Kidney epithelial cell (primary cell): ENCODE measurements at regions not wholly inside any gene's neighbourhood (a gene's known extent, or its start where the extent isn't known, plus 50 kb on each side); places are given as distances from the start of the nearest gene placed in this dataset.

Experiments
- DNase-seq: peaks from one replicate; pipeline ENCODE4 v3.0.0-alpha.2; 2010; ENCODE audit warnings: low read depth
- H3K27me3 ChIP-seq: 2 replicates; pipeline ENCODE4 v1.6.0; 2011; ENCODE audit warnings: low read length; ENCODE audit not compliant: control insufficient read depth, insufficient read depth
- H3K36me3 ChIP-seq: 2 replicates; pipeline ENCODE4 v1.5.1; 2011; ENCODE audit warnings: low read length; ENCODE audit not compliant: control insufficient read depth, insufficient read depth
- H3K4me3 ChIP-seq: 2 replicates; pipeline ENCODE4 v1.5.1; 2011; ENCODE audit warnings: low read depth, mild to moderate bottlenecking, control low read depth, low read length
- TF ChIP-seq, protein P1 (sequence below): IDR thresholded peaks from 2 replicates; pipeline ENCODE4 v1.5.1; 2011; ENCODE audit warnings: mild to moderate bottlenecking, moderate library complexity, low read length, control low read depth, inconsistent platforms; ENCODE audit not compliant: insufficient read depth, poor library complexity, severe bottlenecking

DNA sequence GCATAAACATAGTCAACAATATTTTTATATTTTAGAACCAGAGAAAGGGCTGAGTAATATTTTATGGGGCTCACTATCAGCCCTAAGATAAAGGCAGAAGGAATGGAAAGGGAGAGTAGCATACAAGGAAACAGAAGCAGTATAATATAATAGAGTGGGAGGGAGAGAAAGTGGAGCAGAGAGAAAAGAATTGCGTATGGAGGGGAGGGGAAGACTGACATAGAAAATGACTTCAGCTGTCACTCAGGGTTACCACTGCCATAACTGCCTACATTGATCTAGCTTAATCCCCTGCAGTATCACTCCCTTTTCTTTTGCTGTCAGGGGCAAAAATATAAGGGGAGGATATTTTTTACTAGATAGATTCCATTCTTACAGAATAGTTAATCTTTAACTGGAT is 1133.5 kb upstream of the MAP3K7 start:
- TF ChIP-seq, protein P1, sequence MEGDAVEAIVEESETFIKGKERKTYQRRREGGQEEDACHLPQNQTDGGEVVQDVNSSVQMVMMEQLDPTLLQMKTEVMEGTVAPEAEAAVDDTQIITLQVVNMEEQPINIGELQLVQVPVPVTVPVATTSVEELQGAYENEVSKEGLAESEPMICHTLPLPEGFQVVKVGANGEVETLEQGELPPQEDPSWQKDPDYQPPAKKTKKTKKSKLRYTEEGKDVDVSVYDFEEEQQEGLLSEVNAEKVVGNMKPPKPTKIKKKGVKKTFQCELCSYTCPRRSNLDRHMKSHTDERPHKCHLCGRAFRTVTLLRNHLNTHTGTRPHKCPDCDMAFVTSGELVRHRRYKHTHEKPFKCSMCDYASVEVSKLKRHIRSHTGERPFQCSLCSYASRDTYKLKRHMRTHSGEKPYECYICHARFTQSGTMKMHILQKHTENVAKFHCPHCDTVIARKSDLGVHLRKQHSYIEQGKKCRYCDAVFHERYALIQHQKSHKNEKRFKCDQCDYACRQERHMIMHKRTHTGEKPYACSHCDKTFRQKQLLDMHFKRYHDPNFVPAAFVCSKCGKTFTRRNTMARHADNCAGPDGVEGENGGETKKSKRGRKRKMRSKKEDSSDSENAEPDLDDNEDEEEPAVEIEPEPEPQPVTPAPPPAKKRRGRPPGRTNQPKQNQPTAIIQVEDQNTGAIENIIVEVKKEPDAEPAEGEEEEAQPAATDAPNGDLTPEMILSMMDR = no peak
- Histone ChIP-seq H3K4me3 (no peak overlapping the region), H3K27me3 (no peaks in the 10 kb centered on the region), H3K36me3 (no peaks in the 10 kb centered on the region)
- DNase-seq = no peak

DNA sequence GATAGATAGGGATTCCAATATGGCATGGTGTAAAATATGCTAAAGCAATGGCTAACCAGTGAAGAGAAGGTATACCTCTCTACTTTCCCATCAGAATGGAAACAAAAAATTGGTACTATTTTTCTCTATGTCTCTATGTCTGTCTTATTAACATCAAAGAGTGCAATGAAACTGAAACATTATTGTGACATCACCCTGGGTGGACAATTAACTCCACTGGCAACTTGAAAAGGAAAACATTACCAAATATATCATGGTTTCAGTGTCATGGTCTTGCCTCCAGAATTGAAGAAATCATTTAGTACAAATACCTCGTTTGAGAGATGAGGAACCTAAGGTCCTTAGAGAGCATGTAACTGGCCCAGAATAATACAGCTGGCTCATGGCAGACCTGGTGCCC is 1132.5 kb upstream of the MAP3K7 start:
- H3K27me3 ChIP-seq = no peaks in the 10 kb centered on the region
- no peak overlapping the region for H3K4me3 ChIP-seq
- TF ChIP-seq, protein P1 = no peak
- no peak for DNase-seq
- H3K36me3 ChIP-seq = no peaks in the 10 kb centered on the region

DNA sequence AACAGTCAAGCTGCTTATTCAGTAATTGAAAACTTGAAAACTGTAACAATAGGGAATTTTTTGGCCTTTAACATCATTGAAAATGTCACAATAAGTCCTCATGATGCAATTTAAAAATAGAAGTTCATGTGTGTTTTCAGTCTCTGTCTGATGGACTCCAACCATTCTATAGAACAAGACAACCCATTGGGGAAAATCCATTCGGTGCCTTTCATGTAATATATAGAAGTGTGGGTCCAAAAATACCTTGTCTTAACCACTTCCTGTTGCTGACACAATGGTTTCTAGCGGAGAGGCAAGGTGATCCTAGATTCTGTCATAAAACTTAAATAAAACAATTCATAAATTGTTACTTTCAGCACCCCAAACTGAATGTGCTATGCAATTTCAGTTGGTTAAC is 1131.3 kb upstream of the MAP3K7 start:
- TF ChIP-seq, protein P1 = no peak
- no peak overlapping the region for H3K4me3 ChIP-seq

DNA sequence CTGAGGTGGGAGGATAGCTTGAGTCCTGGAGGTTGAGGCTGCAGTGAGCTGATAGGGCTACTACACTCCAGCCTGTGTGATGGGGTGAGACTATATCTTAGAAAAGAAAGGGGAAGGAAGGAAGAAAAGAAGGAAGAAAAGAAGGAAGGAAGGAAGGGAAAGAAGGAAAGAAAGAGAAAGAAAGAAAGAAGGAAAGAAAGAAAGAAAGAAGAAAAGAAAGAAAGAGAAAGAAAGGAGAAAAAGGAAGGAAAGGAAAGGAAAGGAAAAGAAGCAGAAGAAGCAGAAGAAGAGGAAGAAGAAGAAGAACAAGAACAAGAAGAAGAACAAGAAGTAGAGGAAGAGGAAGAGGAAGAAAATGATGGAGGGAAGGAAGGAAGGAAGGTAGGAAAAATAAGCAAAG is 1130.2 kb upstream of the MAP3K7 start:
- DNase-seq = no peak
- TF ChIP-seq, protein P1 = no peak
- Histone ChIP-seq H3K36me3 (no peaks in the 10 kb centered on the region), H3K27me3 (no peaks in the 10 kb centered on the region), H3K4me3 (no peak overlapping the region)

More for the DNA sequence above, 1131.3 kb upstream of the MAP3K7 start:
- no peak for DNase-seq
- no peaks in the 10 kb centered on the region for H3K36me3 ChIP-seq
- no peaks in the 10 kb centered on the region for H3K27me3 ChIP-seq

DNA sequence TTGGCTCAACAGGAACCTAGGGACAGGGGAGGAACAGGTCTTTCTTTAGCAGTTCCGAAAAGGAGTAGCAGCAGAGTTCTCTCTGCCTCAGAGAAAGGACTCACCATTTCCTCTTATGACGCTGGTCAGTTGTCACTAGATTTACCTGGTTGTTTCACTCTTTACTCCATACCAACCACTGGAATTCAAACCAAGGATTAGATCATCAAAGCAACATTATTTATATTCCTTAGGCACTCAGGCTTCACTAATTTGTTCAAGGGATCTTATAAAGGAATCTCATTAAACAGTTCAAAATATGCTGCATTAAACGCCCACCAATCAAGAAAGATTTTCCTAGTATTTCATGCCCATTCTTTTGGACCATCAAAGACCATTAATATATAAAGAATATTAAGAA is 1129.5 kb upstream of the MAP3K7 start:
- TF ChIP-seq, protein P1 = no peak
- DNase-seq = no peak
- Histone ChIP-seq H3K36me3 (no peaks in the 10 kb centered on the region), H3K27me3 (no peaks in the 10 kb centered on the region), H3K4me3 (no peak overlapping the region)

DNA sequence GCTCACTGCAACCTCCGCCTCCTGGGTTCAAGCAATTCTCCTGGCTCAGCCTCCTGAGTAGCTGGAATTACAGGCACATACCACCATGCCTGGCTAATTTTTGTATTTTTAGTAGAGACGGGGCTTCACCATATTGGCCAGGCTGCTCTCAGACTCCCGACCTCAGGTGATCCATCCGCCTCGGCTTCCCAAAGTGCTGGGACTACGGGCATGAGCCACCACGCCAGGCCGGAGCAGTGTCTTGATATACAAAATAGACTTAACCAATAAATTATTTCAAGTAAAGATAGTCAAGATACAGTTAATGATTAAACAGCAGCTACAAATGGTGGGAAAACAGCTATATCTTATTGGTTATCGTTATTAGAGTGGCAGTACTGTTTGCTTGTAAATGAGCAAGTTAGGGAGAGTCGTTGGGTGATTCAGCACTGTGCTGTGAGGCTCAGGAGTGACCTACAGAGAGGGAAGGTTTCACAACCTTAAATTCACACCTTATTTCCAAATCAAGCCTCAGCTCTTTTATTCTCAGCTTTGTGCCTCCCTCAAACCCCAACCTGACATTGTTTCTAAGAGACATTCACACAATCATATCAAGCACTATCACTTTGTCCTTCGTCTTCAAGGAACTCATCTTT is 1128.4 kb upstream of the MAP3K7 start:
- Histone ChIP-seq H3K36me3 (no peaks in the 10 kb centered on the region), H3K27me3 (no peaks in the 10 kb centered on the region), H3K4me3 (no peak overlapping the region)
- TF ChIP-seq, protein P1 = no peak
- no peak for DNase-seq
